CD14-positive monocyte (primary cell): ENCODE measurements at regions not wholly inside any gene's neighbourhood (a gene's known extent, or its start where the extent isn't known, plus 50 kb on each side); places are given as distances from the start of the nearest gene placed in this dataset.

Experiments
- DNase-seq, 3 donors: peaks; one replicate each; pipeline ENCODE4 v3.0.0-alpha.2; 2011 to 2022
- H2AFZ ChIP-seq: 2 replicates; pipeline ENCODE4 v1.6.0; 2012; ENCODE audit warnings: mild to moderate bottlenecking, low read depth, low read length, inconsistent platforms; ENCODE audit not compliant: insufficient read depth, poor library complexity, severe bottlenecking
- H3K27ac ChIP-seq, 2 donors: 1 replicate in 1 of 2; 2 replicates in 1 of 2; pipeline ENCODE4 v1.5.1; 2012 to 2013; ENCODE audit warnings: low read length in 2 of 2, control low read depth in 1 of 2, inconsistent platforms in 1 of 2, low read depth in 1 of 2, mild to moderate bottlenecking in 1 of 2
- H3K27me3 ChIP-seq, 2 donors: one replicate each; pipeline versions ENCODE4 v1.6.0 to v1.6.1; 2011 to 2013; ENCODE audit warnings: low read length in 2 of 2; ENCODE audit not compliant: control insufficient read depth in 2 of 2, insufficient read depth in 2 of 2
- H3K36me3 ChIP-seq, 2 donors: replicated peaks in 1 of 2; 1 replicate in 1 of 2; 2 replicates in 1 of 2; pipeline versions ENCODE4 v1.5.1 to v1.6.1; 2012 to 2013; ENCODE audit warnings: low read length in 2 of 2, control low read depth in 1 of 2, inconsistent platforms in 1 of 2, mild to moderate bottlenecking in 1 of 2; ENCODE audit not compliant: insufficient read depth in 2 of 2, control insufficient read depth in 1 of 2
- H3K4me1 ChIP-seq, 2 donors: 1 replicate in 1 of 2; 2 replicates in 1 of 2; pipeline versions ENCODE4 v1.5.1 to v1.6.1; 2012 to 2013; ENCODE audit warnings: low read length in 2 of 2, control low read depth in 1 of 2, inconsistent platforms in 1 of 2, mild to moderate bottlenecking in 1 of 2, moderate library complexity in 1 of 2; ENCODE audit not compliant: insufficient read depth in 2 of 2, control insufficient read depth in 1 of 2
- H3K4me2 ChIP-seq: replicated peaks from 2 replicates; pipeline ENCODE3; 2012; ENCODE audit warnings: low read length, moderate library complexity, mild to moderate bottlenecking; ENCODE audit not compliant: poor library complexity, severe bottlenecking; ENCODE audit errors: extremely low read depth
- H3K4me3 ChIP-seq, 3 experiments: fragments of 200-600 bp in 1 of 3; sonication (generic) in 1 of 3; replicated peaks in 1 of 3; 1 replicate in 2 of 3; 2 replicates in 1 of 3; pipeline ENCODE4 v1.5.1; 2011 to 2013; ENCODE audit warnings: low read length in 3 of 3, mild to moderate bottlenecking in 3 of 3, control low read depth in 2 of 3, low read depth in 2 of 3, inconsistent platforms in 1 of 3, moderate library complexity in 1 of 3
- H3K79me2 ChIP-seq: 2 replicates; pipeline ENCODE4 v1.6.0; 2012; ENCODE audit warnings: mild to moderate bottlenecking, control low read depth, inconsistent platforms, low read length, moderate library complexity; ENCODE audit not compliant: insufficient read depth
- H3K9ac ChIP-seq: 2 replicates; pipeline ENCODE4 v1.6.0; 2017; ENCODE audit warnings: low read length, mild to moderate bottlenecking; ENCODE audit not compliant: insufficient read depth, poor library complexity, severe bottlenecking
- H3K9me3 ChIP-seq, 2 donors: replicated peaks in 1 of 2; 1 replicate in 1 of 2; 2 replicates in 1 of 2; pipeline versions ENCODE4 v1.5.1 to v1.6.1; 2012 to 2013; ENCODE audit warnings: low read length in 2 of 2, control low read depth in 1 of 2; ENCODE audit not compliant: control insufficient read depth in 1 of 2, insufficient read depth in 1 of 2
- H4K20me1 ChIP-seq: 2 replicates; pipeline ENCODE4 v1.6.0; 2012; ENCODE audit warnings: mild to moderate bottlenecking, low read length, control low read depth, moderate library complexity; ENCODE audit not compliant: insufficient read depth
- H3K27ac Mint-ChIP-seq, 7 donors: one replicate each; pipeline ENCODE4 v1.8.0; 2020; ENCODE audit warnings: mild to moderate bottlenecking in 7 of 7, mixed read lengths in 7 of 7, moderate library complexity in 6 of 7, inconsistent platforms in 2 of 7
- H3K27me3 Mint-ChIP-seq, 3 donors: one replicate each; pipeline ENCODE4 v1.8.0; 2021 to 2022; ENCODE audit warnings: low read depth in 3 of 3, mild to moderate bottlenecking in 3 of 3, mixed read lengths in 3 of 3, moderate library complexity in 3 of 3, inconsistent platforms in 1 of 3
- H3K36me3 Mint-ChIP-seq, 2 donors: one replicate each; pipeline ENCODE4 v1.8.0; 2020; ENCODE audit warnings: mixed read lengths in 2 of 2, inconsistent platforms in 1 of 2, mild to moderate bottlenecking in 1 of 2
- H3K4me1 Mint-ChIP-seq: one replicate; pipeline ENCODE4 v1.8.0; 2020; ENCODE audit warnings: mild to moderate bottlenecking, mixed read lengths
- H3K4me3 Mint-ChIP-seq, 2 donors: one replicate each; pipeline ENCODE4 v1.8.0; 2020; ENCODE audit warnings: mild to moderate bottlenecking in 2 of 2, mixed read lengths in 2 of 2, moderate library complexity in 1 of 2
- H3K9me3 Mint-ChIP-seq, 7 donors: one replicate each; pipeline ENCODE4 v1.8.0; 2020 to 2022; ENCODE audit warnings: mixed read lengths in 7 of 7, mild to moderate bottlenecking in 6 of 7, moderate library complexity in 6 of 7, inconsistent platforms in 2 of 7
- CTCF ChIP-seq: fragments of 200-600 bp; IDR thresholded peaks from one replicate; pipeline ENCODE4 v1.8.0; 2022; ENCODE audit warnings: antibody characterized with exemption, mild to moderate bottlenecking
- WGBS: methylation state at CpG from one replicate; pipeline ENCODE4 v1.1.5; 2013; ENCODE audit warnings: missing lambda C conversion rate; ENCODE audit not compliant: insufficient coverage; 5-methylcytosine and 5-hydroxymethylcytosine counted together
- intact Hi-C, 2 donors: fragments of 100-400 bp; cut with micrococcal nuclease; formaldehyde crosslinking; loops; one replicate each; pipeline versions ENCODE4 v1.15.0 to v1.15.1; 2023

GRCh38 chr4:189409158-189409557 lies 531.5 kb upstream of the FRG1 start:
- Histone ChIP-seq H3K36me3 (no peaks in the 10 kb centered on the region), H3K27me3 (no peaks in the 10 kb centered on the region), H3K79me2 (no peaks in the 10 kb centered on the region), H3K4me2 (no peak overlapping the region), H3K9me3 (peaks cover 5 to 10% of the 10 kb centered on the region in 2 donors), H2AFZ (no peak overlapping the region), H3K9ac (no peak overlapping the region), H4K20me1 (no peaks in the 10 kb centered on the region), H3K4me1 (no peaks in the 10 kb centered on the region), H3K4me3 (no peak overlapping the region), H3K27ac (no peak overlapping the region)
- Mint-ChIP-seq H3K4me1 (no peaks in the 10 kb centered on the region), H3K27ac (no peak overlapping the region), H3K36me3 (no peaks in the 10 kb centered on the region), H3K9me3 (peaks cover 5 to 21% (median 14%) of the 10 kb centered on the region in 7 donors), H3K27me3 (no peaks in the 10 kb centered on the region), H3K4me3 (no peak overlapping the region)
- intact Hi-C loops, result no loop called here
- TF ChIP-seq CTCF, result no peak
- 100% methylated on average over 2 of the region's 6 CpGs for WGBS
- DNase-seq, result no peak

DNA sequence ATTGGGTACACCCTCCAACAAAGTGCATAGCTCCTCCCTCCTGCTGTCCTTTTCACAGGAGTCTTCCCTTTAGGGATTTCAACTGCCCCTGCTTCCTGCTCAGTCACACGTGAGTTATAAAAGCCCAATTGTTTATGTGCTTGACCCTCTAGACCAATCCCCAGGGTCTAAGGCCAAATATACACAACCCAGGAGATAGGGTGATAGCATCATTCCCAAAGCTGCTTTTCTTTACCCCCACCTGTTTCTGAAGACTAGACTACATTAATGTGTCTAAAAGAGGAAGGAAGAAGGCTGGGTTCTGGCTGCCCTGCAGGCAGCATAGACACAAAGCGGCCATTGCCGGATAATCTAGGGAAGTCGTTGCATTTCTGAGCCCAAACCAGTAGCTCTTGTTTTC lies 526.7 kb upstream of the FRG1 start:
- WGBS, result 91% methylated on average over 3 of the region's 4 CpGs
- H3K4me1 ChIP-seq, result no peaks in the 10 kb centered on the region
- no peak overlapping the region for H3K27ac Mint-ChIP-seq
- H3K27ac ChIP-seq, result no peak overlapping the region
- TF ChIP-seq CTCF, result no peak
- H3K36me3 Mint-ChIP-seq, result no peaks in the 10 kb centered on the region
- no peaks in the 10 kb centered on the region for H4K20me1 ChIP-seq
- no peaks in the 10 kb centered on the region for H3K4me1 Mint-ChIP-seq
- no peak overlapping the region for H2AFZ ChIP-seq
- H3K9me3 ChIP-seq, result peaks cover 5 to 12% of the 10 kb centered on the region in 2 donors
- intact Hi-C loops, result no loop called here
- no peak overlapping the region for H3K9ac ChIP-seq
- no peaks in the 10 kb centered on the region for H3K27me3 ChIP-seq
- H3K4me3 ChIP-seq, result no peak overlapping the region
- no peaks in the 10 kb centered on the region for H3K79me2 ChIP-seq
- DNase-seq, result no peak
- no peak overlapping the region for H3K4me2 ChIP-seq
- peaks cover 0 to 13% (median 9%) of the 10 kb centered on the region in 7 donors for H3K9me3 Mint-ChIP-seq
- H3K4me3 Mint-ChIP-seq, result no peak overlapping the region
- no peaks in the 10 kb centered on the region for H3K27me3 Mint-ChIP-seq
- no peaks in the 10 kb centered on the region for H3K36me3 ChIP-seq
